DND-41 (cell line): ENCODE measurements at regions not wholly inside any gene's neighbourhood (a gene's known extent, or its start where the extent isn't known, plus 50 kb on each side); places are given as distances from the start of the nearest gene placed in this dataset.
"Not testable (repeated sequence)": the region's sequence is repeated elsewhere in the genome, so short reads cannot be mapped to it uniquely, and the experiment has no call there.

ENCODE experiments used
- ATAC-seq: fragments of 200-7000 bp; cut with Tn5 transposase; 3 replicates; pipeline ENCODE4 v1.9.1; 2021; ENCODE audit warnings: low read depth; ENCODE audit not compliant: insufficient read depth
- DNase-seq: peaks from one replicate; pipeline ENCODE4 v3.0.0-alpha.2; 2020
- H2AFZ ChIP-seq: 2 replicates; pipeline ENCODE4 v1.6.0; 2012; ENCODE audit warnings: low read depth, low read length
- H3K27ac ChIP-seq: 2 replicates; pipeline ENCODE4 v1.5.1; 2012; ENCODE audit warnings: low read length, inconsistent platforms
- H3K27me3 ChIP-seq: fragments of 200-600 bp; sonication (generic); 2 replicates; pipeline ENCODE4 v1.6.0; 2012; ENCODE audit warnings: low read length, mild to moderate bottlenecking, inconsistent platforms; ENCODE audit not compliant: insufficient read depth, poor library complexity
- H3K36me3 ChIP-seq: 2 replicates; pipeline ENCODE4 v1.5.1; 2012; ENCODE audit warnings: low read length, inconsistent platforms; ENCODE audit not compliant: insufficient read depth
- H3K4me1 ChIP-seq: 2 replicates; pipeline ENCODE4 v1.5.1; 2012; ENCODE audit warnings: mild to moderate bottlenecking, low read length; ENCODE audit not compliant: insufficient read depth
- H3K4me2 ChIP-seq: 2 replicates; pipeline ENCODE4 v1.6.0; 2012; ENCODE audit warnings: mild to moderate bottlenecking, moderate library complexity, low read length, inconsistent platforms; ENCODE audit not compliant: insufficient read depth
- H3K4me3 ChIP-seq, 2 experiments: fragments of 200-600 bp in 1 of 2; shearing (Covaris generic) in 1 of 2; 2 replicates each; pipeline ENCODE4 v1.5.1; 2012 to 2016; ENCODE audit warnings: inconsistent platforms in 2 of 2, low read length in 2 of 2, mild to moderate bottlenecking in 2 of 2, low read depth in 1 of 2, moderate library complexity in 1 of 2
- H3K79me2 ChIP-seq: 2 replicates; pipeline ENCODE4 v1.6.0; 2012; ENCODE audit warnings: low read length, inconsistent platforms; ENCODE audit not compliant: insufficient read depth
- H3K9ac ChIP-seq: 2 replicates; pipeline ENCODE4 v1.6.0; 2012; ENCODE audit warnings: low read depth, mild to moderate bottlenecking, inconsistent platforms, low read length, moderate library complexity
- H3K9me3 ChIP-seq: 2 replicates; pipeline ENCODE4 v1.5.1; 2012; ENCODE audit warnings: low read length, moderate library complexity, mild to moderate bottlenecking, inconsistent platforms; ENCODE audit not compliant: insufficient read depth, severe bottlenecking
- H4K20me1 ChIP-seq: 2 replicates; pipeline ENCODE4 v1.6.0; 2012; ENCODE audit warnings: low read length; ENCODE audit not compliant: insufficient read depth
- EZH2 ChIP-seq: IDR thresholded peaks from 3 replicates; pipeline ENCODE4 v1.6.1; 2012; ENCODE audit warnings: borderline replicate concordance, low read depth, mild to moderate bottlenecking, moderate library complexity, low read length, inconsistent platforms; ENCODE audit not compliant: severe bottlenecking
- TF ChIP-seq, protein P1 (sequence below): IDR thresholded peaks from 2 replicates; pipeline ENCODE4 v1.5.1; 2012; ENCODE audit warnings: borderline replicate concordance, low read length, moderate library complexity, mild to moderate bottlenecking; ENCODE audit not compliant: poor library complexity, severe bottlenecking; ENCODE audit errors: extremely low read depth

DNA sequence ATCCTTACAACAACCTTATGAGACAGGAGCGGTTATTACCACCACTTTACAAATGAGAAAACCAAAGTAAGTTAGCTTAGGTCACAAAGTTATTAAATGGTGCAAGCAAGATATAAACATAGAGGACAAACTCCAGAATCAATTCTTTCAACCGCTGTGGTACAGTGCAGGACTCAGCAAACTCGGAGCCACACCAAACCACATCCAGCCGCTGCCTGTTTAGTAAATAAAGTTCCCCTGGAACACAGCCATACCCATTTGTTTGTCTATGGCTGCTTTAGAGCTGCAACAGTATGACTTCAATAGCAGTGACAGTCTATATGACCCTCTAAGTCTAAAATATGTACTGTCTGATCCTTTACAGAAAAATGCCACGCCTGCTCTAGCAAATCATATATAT is 1567.2 kb upstream of the WWC1 start:
- Histone ChIP-seq H2AFZ (no peak overlapping the region), H3K27ac (no peak overlapping the region), H3K4me2 (no peak overlapping the region), H3K4me1 (peaks cover 10% of the 10 kb centered on the region), H3K36me3 (no peaks in the 10 kb centered on the region), H3K9me3 (no peaks in the 10 kb centered on the region), H3K27me3 (no peaks in the 10 kb centered on the region), H3K9ac (no peak overlapping the region), H3K79me2 (no peaks in the 10 kb centered on the region), H3K4me3 (no peak overlapping the region), H4K20me1 (no peaks in the 10 kb centered on the region)
- TF ChIP-seq, protein P1, sequence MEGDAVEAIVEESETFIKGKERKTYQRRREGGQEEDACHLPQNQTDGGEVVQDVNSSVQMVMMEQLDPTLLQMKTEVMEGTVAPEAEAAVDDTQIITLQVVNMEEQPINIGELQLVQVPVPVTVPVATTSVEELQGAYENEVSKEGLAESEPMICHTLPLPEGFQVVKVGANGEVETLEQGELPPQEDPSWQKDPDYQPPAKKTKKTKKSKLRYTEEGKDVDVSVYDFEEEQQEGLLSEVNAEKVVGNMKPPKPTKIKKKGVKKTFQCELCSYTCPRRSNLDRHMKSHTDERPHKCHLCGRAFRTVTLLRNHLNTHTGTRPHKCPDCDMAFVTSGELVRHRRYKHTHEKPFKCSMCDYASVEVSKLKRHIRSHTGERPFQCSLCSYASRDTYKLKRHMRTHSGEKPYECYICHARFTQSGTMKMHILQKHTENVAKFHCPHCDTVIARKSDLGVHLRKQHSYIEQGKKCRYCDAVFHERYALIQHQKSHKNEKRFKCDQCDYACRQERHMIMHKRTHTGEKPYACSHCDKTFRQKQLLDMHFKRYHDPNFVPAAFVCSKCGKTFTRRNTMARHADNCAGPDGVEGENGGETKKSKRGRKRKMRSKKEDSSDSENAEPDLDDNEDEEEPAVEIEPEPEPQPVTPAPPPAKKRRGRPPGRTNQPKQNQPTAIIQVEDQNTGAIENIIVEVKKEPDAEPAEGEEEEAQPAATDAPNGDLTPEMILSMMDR = no peak
- TF ChIP-seq EZH2 = no peak
- ATAC-seq (no peak), DNase-seq (no peak)

DNA sequence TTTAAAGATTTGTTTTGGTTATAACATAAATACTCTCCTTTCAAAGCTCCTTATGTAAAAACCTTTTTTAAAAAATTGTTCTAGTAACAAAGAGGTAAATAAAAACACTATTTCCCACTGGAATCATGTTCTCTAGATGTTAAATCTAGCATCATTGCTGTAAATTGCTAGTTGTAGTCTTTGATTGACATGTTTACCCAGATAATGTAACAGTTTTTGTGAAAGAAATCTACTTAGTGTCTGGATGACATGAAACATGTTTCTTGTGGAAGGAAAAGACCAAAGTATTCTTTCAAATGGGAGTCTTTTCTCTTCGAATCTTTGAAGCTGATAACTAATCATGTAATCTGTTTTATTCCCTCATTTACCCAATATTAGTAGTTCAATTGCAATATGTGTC is 1565.9 kb upstream of the WWC1 start:
- Histone ChIP-seq H3K36me3 (no peaks in the 10 kb centered on the region), H3K4me1 (peaks cover 10% of the 10 kb centered on the region), H3K79me2 (no peaks in the 10 kb centered on the region), H3K27ac (no peak overlapping the region), H4K20me1 (no peaks in the 10 kb centered on the region), H2AFZ (no peak overlapping the region), H3K4me3 (no peak overlapping the region), H3K9me3 (no peaks in the 10 kb centered on the region), H3K9ac (no peak overlapping the region), H3K27me3 (no peaks in the 10 kb centered on the region), H3K4me2 (no peak overlapping the region)
- no peak for DNase-seq
- no peak for ATAC-seq
- TF ChIP-seq EZH2 = no peak
- TF ChIP-seq, protein P1 = no peak

DNA sequence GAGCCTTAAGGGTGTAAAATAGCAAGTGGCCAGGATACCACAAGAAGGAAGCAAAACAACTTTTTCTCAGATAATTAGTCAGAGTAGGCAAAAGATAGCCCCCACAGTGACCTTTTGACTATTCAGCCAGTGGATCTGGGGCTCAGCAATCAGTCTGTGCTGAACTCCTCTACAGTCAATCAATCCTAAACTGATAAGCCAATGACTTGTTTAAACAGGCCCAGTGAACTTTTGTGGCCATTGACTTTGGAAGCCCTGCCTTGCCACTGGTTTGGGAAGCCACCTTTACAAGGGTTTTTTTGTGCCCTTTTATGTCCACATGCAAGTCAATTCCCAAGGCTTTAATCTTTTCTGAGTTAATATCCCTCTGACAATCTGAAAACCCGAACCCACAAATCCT is 1565.0 kb upstream of the WWC1 start:
- ATAC-seq (no peak), DNase-seq (no peak)
- Histone ChIP-seq H3K9me3 (no peaks in the 10 kb centered on the region), H3K4me3 (no peak overlapping the region), H3K4me1 (peaks cover 10% of the 10 kb centered on the region), H3K27ac (no peak overlapping the region), H4K20me1 (no peaks in the 10 kb centered on the region), H3K27me3 (no peaks in the 10 kb centered on the region), H3K36me3 (no peaks in the 10 kb centered on the region), H3K9ac (no peak overlapping the region), H2AFZ (no peak overlapping the region), H3K79me2 (no peaks in the 10 kb centered on the region), H3K4me2 (no peak overlapping the region)
- TF ChIP-seq, protein P1 = no peak
- no peak for TF ChIP-seq EZH2

DNA sequence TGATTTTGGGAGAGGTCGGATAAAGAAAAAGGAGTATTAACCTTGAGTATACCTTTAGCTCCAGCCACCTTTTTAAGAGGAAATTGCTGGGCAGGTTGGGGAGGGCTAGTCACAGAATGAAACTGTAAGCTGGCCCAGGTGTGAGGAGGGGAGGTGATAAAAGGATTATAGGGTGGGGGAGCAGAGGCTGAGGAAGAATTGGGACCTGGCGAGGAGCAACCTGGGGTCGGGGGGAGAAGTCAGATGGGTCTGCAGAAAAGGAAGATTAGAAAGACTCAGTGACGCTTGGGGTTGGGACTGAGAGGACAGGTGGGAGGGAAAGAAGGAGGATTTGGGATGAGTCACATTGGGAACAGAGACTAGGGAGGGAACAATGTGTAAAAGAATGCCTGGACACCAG is 1548.5 kb upstream of the WWC1 start:
- H3K79me2 ChIP-seq, H4K20me1 ChIP-seq, H3K9ac ChIP-seq, ATAC-seq, H3K27me3 ChIP-seq, H3K36me3 ChIP-seq, H3K4me3 ChIP-seq, H3K27ac ChIP-seq, H3K4me2 ChIP-seq, DNase-seq, H3K9me3 ChIP-seq, H3K4me1 ChIP-seq, H2AFZ ChIP-seq: not testable (repeated sequence)
